ENCODE measurements at regions not wholly inside any gene's neighbourhood (a gene's known extent, or its start where the extent isn't known, plus 50 kb on each side); places are given as distances from the start of the nearest gene placed in this dataset.

- Mint-ChIP-seq H3K4me3 (no peak overlapping the region), H3K36me3 (ENCODE audit: insufficient read depth) (no peaks in the 10 kb centered on the region), H3K27me3 (no peaks in the 10 kb centered on the region), H3K27ac (no peak overlapping the region), H3K4me1 (ENCODE audit: low read depth in 2 of 2) (no peaks in the 10 kb centered on the region), H3K9me3 (peaks cover 8 to 21% of the 10 kb centered on the region in 2 donors)
- DNase-seq: no peak
- no peak for ATAC-seq (replicated peaks)
Observed at GRCh38 chr13:58190577-58190976, 559.0 kb downstream of the PCDH17 start.

DNA sequence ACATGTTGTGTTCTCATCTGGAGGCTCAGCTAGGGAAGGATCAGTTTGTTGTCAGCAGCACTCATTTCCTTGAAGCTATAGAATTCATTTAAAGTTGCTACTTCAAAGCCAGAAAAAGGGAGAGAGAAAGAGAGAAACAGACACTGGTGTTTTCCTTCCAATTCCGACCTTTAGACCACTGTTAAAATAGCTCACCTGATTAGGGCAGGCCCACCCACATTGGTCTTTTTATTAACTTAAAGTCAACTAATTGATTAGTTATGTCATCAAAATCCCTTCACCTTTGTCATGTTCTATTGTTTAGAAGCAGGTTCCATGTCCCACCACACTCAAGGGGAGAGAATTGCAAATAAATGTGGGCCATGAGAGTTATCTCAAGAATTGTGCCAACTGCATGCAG, 560.2 kb downstream of the PCDH17 start:
- Mint-ChIP-seq H3K27ac (no peak overlapping the region), H3K27me3 (no peaks in the 10 kb centered on the region), H3K9me3 (peaks cover 2 to 13% of the 10 kb centered on the region in 2 donors), H3K4me3 (no peak overlapping the region), H3K4me1 (ENCODE audit: low read depth in 2 of 2) (no peaks in the 10 kb centered on the region), H3K36me3 (ENCODE audit: insufficient read depth) (no peaks in the 10 kb centered on the region)
- ATAC-seq (replicated peaks) (no peak), DNase-seq (no peak)

DNA sequence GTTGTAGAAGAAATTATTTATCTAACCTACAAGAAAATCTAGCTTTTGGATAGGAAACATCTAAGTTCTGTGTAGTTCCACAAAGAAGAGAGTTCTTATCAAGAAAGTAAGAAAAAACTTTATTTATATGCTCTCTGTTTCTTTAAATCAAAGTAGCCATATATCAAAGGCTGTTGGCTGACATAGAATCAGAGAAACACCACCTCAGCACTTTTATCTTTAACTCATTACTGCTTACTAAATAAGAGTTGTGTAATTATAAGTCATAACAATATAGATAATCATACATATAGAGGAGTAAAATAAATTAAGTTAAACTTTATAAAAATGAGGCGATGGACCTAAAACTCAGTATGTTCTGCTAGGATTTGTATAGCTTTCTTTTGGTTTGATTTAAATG, 570.6 kb downstream of the PCDH17 start:
- Mint-ChIP-seq H3K9me3 (peaks cover 8% of the 10 kb centered on the region in 2 donors), H3K27me3 (no peaks in the 10 kb centered on the region), H3K4me1 (ENCODE audit: low read depth in 2 of 2) (no peaks in the 10 kb centered on the region), H3K4me3 (no peak overlapping the region), H3K36me3 (ENCODE audit: insufficient read depth) (no peaks in the 10 kb centered on the region), H3K27ac (no peak overlapping the region)
- ATAC-seq (replicated peaks) (no peak), DNase-seq (no peak)

- DNase-seq: no peak
- no peak overlapping the region for H3K4me3 Mint-ChIP-seq
- no peaks in the 10 kb centered on the region for H3K36me3 Mint-ChIP-seq (ENCODE audit: insufficient read depth)
- H3K9me3 Mint-ChIP-seq: peaks cover 12% of the 10 kb centered on the region in 2 donors
- no peaks in the 10 kb centered on the region for H3K27me3 Mint-ChIP-seq
- no peaks in the 10 kb centered on the region for H3K4me1 Mint-ChIP-seq (ENCODE audit: low read depth in 2 of 2)
- H3K27ac Mint-ChIP-seq: no peak overlapping the region
- no peak for ATAC-seq (replicated peaks)
Observed at GRCh38 chr13:58207501-58207900, 576.0 kb downstream of the PCDH17 start.

DNA sequence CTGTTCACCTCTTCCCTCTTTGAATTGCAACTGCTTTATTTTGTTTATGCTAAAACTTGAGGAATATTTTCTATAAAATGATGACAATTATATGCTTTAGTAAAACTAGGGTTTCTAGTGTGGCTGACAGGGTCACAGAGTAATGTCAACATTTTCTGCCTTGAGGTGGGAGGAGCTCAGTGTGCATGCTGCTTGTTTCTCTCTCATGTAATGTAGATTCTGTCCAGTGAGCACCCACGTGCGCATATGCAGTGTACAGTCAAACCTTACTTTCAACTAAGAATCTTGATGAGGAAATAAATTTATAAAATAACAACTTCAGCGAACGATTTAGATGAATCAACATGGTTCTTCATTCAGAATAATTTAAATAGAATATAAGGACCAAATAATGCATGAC, 603.9 kb downstream of the PCDH17 start:
- Mint-ChIP-seq H3K4me1 (ENCODE audit: low read depth in 2 of 2) (no peaks in the 10 kb centered on the region), H3K4me3 (no peak overlapping the region), H3K9me3 (peaks cover 4 to 15% of the 10 kb centered on the region in 2 donors), H3K27ac (no peak overlapping the region), H3K36me3 (ENCODE audit: insufficient read depth) (no peaks in the 10 kb centered on the region), H3K27me3 (no peaks in the 10 kb centered on the region)
- no peak for ATAC-seq (replicated peaks)
- DNase-seq: no peak

DNA sequence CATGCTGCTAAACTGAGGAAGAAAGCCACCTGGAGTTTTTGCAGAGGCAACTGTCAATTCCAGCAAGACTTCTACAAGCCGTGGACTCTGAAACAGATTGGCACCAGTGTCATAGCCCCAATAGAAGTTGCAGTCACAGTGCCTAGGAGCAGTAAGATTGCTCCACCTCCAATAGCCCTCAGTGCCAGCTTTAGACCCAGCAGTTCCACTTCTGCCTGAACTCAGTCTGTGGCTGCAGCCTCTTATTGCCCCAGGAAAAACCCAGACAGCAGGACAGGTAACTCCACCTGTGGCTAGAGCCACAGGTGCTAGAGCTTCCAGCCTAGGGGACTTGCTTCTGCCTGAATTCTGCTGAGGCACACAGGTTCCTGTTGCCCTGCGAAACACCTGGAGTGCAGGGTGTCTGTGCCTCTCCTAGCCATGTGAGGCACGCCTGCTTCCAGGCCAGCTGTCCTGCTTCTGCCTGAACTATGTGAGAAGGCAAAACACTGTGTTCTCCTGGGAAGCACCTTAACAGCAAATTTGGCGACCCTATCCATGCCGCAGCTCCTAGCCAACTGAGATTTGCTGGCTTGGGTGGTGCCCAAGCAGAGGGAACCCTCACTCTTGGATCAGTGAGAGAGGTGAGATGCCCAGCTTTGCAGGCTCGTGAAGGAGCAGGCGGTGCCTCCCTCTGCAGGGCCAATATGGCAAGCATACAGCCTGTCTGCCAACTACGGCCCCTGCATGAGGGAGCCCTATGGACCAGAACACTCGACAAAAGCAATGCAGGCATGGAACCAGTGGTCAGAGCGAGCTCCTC, 607.6 kb downstream of the PCDH17 start:
- Mint-ChIP-seq H3K27me3 (no peaks in the 10 kb centered on the region), H3K27ac (no peak overlapping the region), H3K4me3 (no peak overlapping the region), H3K4me1 (ENCODE audit: low read depth in 2 of 2) (no peaks in the 10 kb centered on the region), H3K9me3 (peaks cover 8 to 20% of the 10 kb centered on the region in 2 donors), H3K36me3 (ENCODE audit: insufficient read depth) (no peaks in the 10 kb centered on the region)
- DNase-seq (no peak), ATAC-seq (replicated peaks) (no peak)

- ATAC-seq (replicated peaks) (no peak), DNase-seq (no peak)
- Mint-ChIP-seq H3K27ac (no peak overlapping the region), H3K4me1 (ENCODE audit: low read depth in 2 of 2) (no peaks in the 10 kb centered on the region), H3K9me3 (peaks cover 8 to 20% of the 10 kb centered on the region in 2 donors), H3K27me3 (no peaks in the 10 kb centered on the region), H3K4me3 (no peak overlapping the region), H3K36me3 (ENCODE audit: insufficient read depth) (no peaks in the 10 kb centered on the region)
Observed at GRCh38 chr13:58239774-58240268, 608.3 kb downstream of the PCDH17 start.

- no peak for ATAC-seq (replicated peaks)
- Mint-ChIP-seq H3K9me3 (peaks cover 6 to 10% of the 10 kb centered on the region in 2 donors), H3K4me1 (ENCODE audit: low read depth in 2 of 2) (no peaks in the 10 kb centered on the region), H3K4me3 (no peak overlapping the region), H3K27ac (no peak overlapping the region), H3K36me3 (ENCODE audit: insufficient read depth) (no peaks in the 10 kb centered on the region), H3K27me3 (no peaks in the 10 kb centered on the region)
- no peak for DNase-seq
Observed at GRCh38 chr13:58247080-58247479, 615.5 kb downstream of the PCDH17 start.

DNA sequence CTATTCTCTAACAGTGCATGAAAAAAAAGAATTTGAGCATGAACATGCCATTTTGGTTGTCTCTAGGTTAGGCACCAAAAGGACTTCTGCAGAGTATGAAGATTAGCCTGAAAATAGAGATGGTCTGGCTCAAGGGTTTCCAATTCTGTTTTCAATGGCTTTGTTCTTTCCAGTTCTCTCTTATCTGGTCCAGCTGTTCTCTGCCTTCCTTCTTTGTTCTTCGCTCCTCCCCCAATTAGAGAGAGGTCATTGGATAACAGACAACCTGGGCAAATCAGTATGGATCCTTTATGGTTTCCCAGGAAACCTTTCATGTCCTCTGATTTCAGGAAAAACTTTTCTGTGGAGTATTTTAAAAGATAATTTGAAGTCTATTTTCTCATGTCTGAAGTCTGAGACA, 623.4 kb downstream of the PCDH17 start:
- Mint-ChIP-seq H3K27me3 (no peaks in the 10 kb centered on the region), H3K4me3 (no peak overlapping the region), H3K4me1 (ENCODE audit: low read depth in 2 of 2) (no peaks in the 10 kb centered on the region), H3K36me3 (ENCODE audit: insufficient read depth) (no peaks in the 10 kb centered on the region), H3K9me3 (peaks cover 2 to 6% of the 10 kb centered on the region in 2 donors), H3K27ac (no peak overlapping the region)
- no peak for ATAC-seq (replicated peaks)
- no peak for DNase-seq

- no peak for DNase-seq
- Mint-ChIP-seq H3K4me3 (no peak overlapping the region), H3K36me3 (ENCODE audit: insufficient read depth) (no peaks in the 10 kb centered on the region), H3K27ac (no peak overlapping the region), H3K9me3 (peaks cover 4 to 7% of the 10 kb centered on the region in 2 donors), H3K27me3 (no peaks in the 10 kb centered on the region), H3K4me1 (ENCODE audit: low read depth in 2 of 2) (no peaks in the 10 kb centered on the region)
- no peak for ATAC-seq (replicated peaks)
Observed at GRCh38 chr13:58266271-58266670, 634.7 kb downstream of the PCDH17 start.

GRCh38 chr13:58298556-58299135, 667.1 kb downstream of the PCDH17 start:
- no peak overlapping the region for H3K27ac Mint-ChIP-seq
- no peak for ATAC-seq (replicated peaks)
- DNase-seq: no peak
- H3K4me3 Mint-ChIP-seq: no peak overlapping the region
- peaks cover 0 to 3% of the 10 kb centered on the region in 2 donors for H3K9me3 Mint-ChIP-seq
- H3K4me1 Mint-ChIP-seq (ENCODE audit: low read depth in 2 of 2): no peaks in the 10 kb centered on the region
- no peaks in the 10 kb centered on the region for H3K36me3 Mint-ChIP-seq (ENCODE audit: insufficient read depth)
- H3K27me3 Mint-ChIP-seq: no peaks in the 10 kb centered on the region

DNA sequence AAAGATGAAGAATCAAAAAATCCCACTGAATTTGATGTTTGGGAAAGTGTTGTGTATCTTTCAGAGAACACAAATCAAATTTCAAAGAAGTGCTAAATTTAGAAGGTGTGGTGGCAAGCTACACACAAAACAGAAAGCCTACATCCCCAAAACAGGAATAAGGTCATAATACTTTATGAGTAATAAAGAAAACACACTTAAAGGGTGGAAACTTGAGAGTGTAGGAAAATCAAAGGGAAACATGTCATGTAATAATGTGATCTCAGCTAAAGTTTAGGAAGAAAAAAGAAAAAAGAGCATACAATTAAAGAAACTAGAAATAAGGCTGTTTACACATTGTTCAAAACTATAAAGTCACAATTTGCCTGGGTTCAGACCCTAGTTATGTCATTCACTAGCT, 668.7 kb downstream of the PCDH17 start:
- DNase-seq: no peak
- no peak for ATAC-seq (replicated peaks)
- no peak overlapping the region for H3K4me3 Mint-ChIP-seq
- no peaks in the 10 kb centered on the region for H3K4me1 Mint-ChIP-seq (ENCODE audit: low read depth in 2 of 2)
- no peak overlapping the region for H3K27ac Mint-ChIP-seq
- no peaks in the 10 kb centered on the region for H3K9me3 Mint-ChIP-seq
- H3K36me3 Mint-ChIP-seq (ENCODE audit: insufficient read depth): no peaks in the 10 kb centered on the region
- H3K27me3 Mint-ChIP-seq: no peaks in the 10 kb centered on the region

- ATAC-seq (replicated peaks) (no peak), DNase-seq (no peak)
- no peaks in the 10 kb centered on the region for H3K36me3 Mint-ChIP-seq (ENCODE audit: insufficient read depth)
- H3K4me1 Mint-ChIP-seq (ENCODE audit: low read depth in 2 of 2): no peaks in the 10 kb centered on the region
- no peaks in the 10 kb centered on the region for H3K9me3 Mint-ChIP-seq
- no peak overlapping the region for H3K27ac Mint-ChIP-seq
- no peak overlapping the region for H3K4me3 Mint-ChIP-seq
- H3K27me3 Mint-ChIP-seq: no peaks in the 10 kb centered on the region
Observed at GRCh38 chr13:58300974-58301681, 669.6 kb downstream of the PCDH17 start.

DNA sequence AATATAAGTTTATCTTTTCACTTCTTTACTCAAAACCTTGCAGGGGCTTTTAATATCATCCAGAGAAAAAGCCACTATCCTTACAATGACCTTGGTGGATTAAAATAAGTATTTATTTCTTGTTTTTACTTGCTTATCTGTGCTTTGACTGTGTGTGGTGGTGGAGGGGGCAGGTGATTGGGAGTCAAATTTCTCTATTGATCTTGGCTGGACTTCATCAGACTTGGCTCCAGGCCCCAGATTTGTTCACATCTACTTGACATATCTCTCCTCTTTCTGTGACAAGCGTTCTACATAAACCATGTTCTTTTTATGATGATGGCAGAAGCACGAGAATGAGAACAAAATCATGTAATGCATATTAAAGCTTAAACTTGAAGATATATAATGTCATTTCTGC, 670.8 kb downstream of the PCDH17 start:
- H3K27ac Mint-ChIP-seq: no peak overlapping the region
- H3K27me3 Mint-ChIP-seq: no peaks in the 10 kb centered on the region
- no peaks in the 10 kb centered on the region for H3K4me1 Mint-ChIP-seq (ENCODE audit: low read depth in 2 of 2)
- H3K4me3 Mint-ChIP-seq: no peak overlapping the region
- H3K36me3 Mint-ChIP-seq (ENCODE audit: insufficient read depth): no peaks in the 10 kb centered on the region
- ATAC-seq (replicated peaks) (no peak), DNase-seq (no peak)
- H3K9me3 Mint-ChIP-seq: no peaks in the 10 kb centered on the region

All from effector memory CD8-positive, alpha-beta T cell (primary cell).